ENCODE measurements at regions not wholly inside any gene's neighbourhood (a gene's known extent, or its start where the extent isn't known, plus 50 kb on each side); places are given as distances from the start of the nearest gene placed in this dataset.

- TF ChIP-seq CTCF (IDR thresholded peaks at IDR 0.05) = no peak
- TF ChIP-seq POLR2A (IDR thresholded peaks at IDR 0.05) = no peak
These were observed 521.9 kb downstream of the FAT4 start for GRCh38 chr4:125836597-125837195.

Data from Peyer's patch (tissue), 4 donors.